ENCODE measurements at regions not wholly inside any gene's neighbourhood (a gene's known extent, or its start where the extent isn't known, plus 50 kb on each side); places are given as distances from the start of the nearest gene placed in this dataset.

GRCh38 chr6:134437376-134437775 lies 119.5 kb upstream of the SGK1 start:
- H3K36me3 ChIP-seq (ENCODE audit: control insufficient read depth, insufficient read depth, low read length) = no peaks in the 10 kb centered on the region
- no peak for DNase-seq (ENCODE audit: low read depth, low spot score)
- H3K9me3 ChIP-seq (ENCODE audit: control insufficient read depth, insufficient read depth, low read length) = no peaks in the 10 kb centered on the region
- H3K4me3 ChIP-seq (ENCODE audit: low read length) = no peak overlapping the region
- H3K4me1 ChIP-seq (ENCODE audit: control insufficient read depth, insufficient read depth, low read length) = no peaks in the 10 kb centered on the region
- no peaks in the 10 kb centered on the region for H3K27me3 ChIP-seq (ENCODE audit: control insufficient read depth, insufficient read depth, low read length)
- WGBS (ENCODE audit: insufficient coverage, insufficient read length) = no CpG with 5 or more reads among the region's 4 CpGs
- no peak overlapping the region for H3K27ac ChIP-seq (ENCODE audit: low read length)

- DNase-seq (ENCODE audit: low read depth, low spot score) = no peak
- Histone ChIP-seq H3K4me1 (ENCODE audit: control insufficient read depth, insufficient read depth, low read length) (no peaks in the 10 kb centered on the region), H3K36me3 (ENCODE audit: control insufficient read depth, insufficient read depth, low read length) (no peaks in the 10 kb centered on the region), H3K27me3 (ENCODE audit: control insufficient read depth, insufficient read depth, low read length) (no peaks in the 10 kb centered on the region), H3K4me3 (ENCODE audit: low read length) (no peak overlapping the region), H3K9me3 (ENCODE audit: control insufficient read depth, insufficient read depth, low read length) (no peaks in the 10 kb centered on the region), H3K27ac (ENCODE audit: low read length) (no peak overlapping the region)
- no CpG with 5 or more reads among the region's 1 CpG for WGBS (ENCODE audit: insufficient coverage, insufficient read length)
These were observed 119.0 kb upstream of the SGK1 start for GRCh38 chr6:134436950-134437349.

GRCh38 chr6:134436281-134436815 lies 118.4 kb upstream of the SGK1 start:
- no CpG with 5 or more reads among the region's 9 CpGs for WGBS (ENCODE audit: insufficient coverage, insufficient read length)
- Histone ChIP-seq H3K9me3 (ENCODE audit: control insufficient read depth, insufficient read depth, low read length) (no peaks in the 10 kb centered on the region), H3K27me3 (ENCODE audit: control insufficient read depth, insufficient read depth, low read length) (no peaks in the 10 kb centered on the region), H3K4me3 (ENCODE audit: low read length) (no peak overlapping the region), H3K36me3 (ENCODE audit: control insufficient read depth, insufficient read depth, low read length) (no peaks in the 10 kb centered on the region), H3K4me1 (ENCODE audit: control insufficient read depth, insufficient read depth, low read length) (no peaks in the 10 kb centered on the region), H3K27ac (ENCODE audit: low read length) (no peak overlapping the region)
- no peak for DNase-seq (ENCODE audit: low read depth, low spot score)

GRCh38 chr6:134435814-134436280 lies 117.9 kb upstream of the SGK1 start:
- no peaks in the 10 kb centered on the region for H3K27me3 ChIP-seq (ENCODE audit: control insufficient read depth, insufficient read depth, low read length)
- H3K36me3 ChIP-seq (ENCODE audit: control insufficient read depth, insufficient read depth, low read length) = no peaks in the 10 kb centered on the region
- no CpG with 5 or more reads among the region's 3 CpGs for WGBS (ENCODE audit: insufficient coverage, insufficient read length)
- no peaks in the 10 kb centered on the region for H3K9me3 ChIP-seq (ENCODE audit: control insufficient read depth, insufficient read depth, low read length)
- no peak overlapping the region for H3K4me3 ChIP-seq (ENCODE audit: low read length)
- DNase-seq (ENCODE audit: low read depth, low spot score) = no peak
- H3K4me1 ChIP-seq (ENCODE audit: control insufficient read depth, insufficient read depth, low read length) = no peaks in the 10 kb centered on the region
- H3K27ac ChIP-seq (ENCODE audit: low read length) = no peak overlapping the region

- Histone ChIP-seq H3K9me3 (ENCODE audit: control insufficient read depth, insufficient read depth, low read length) (no peaks in the 10 kb centered on the region), H3K27me3 (ENCODE audit: control insufficient read depth, insufficient read depth, low read length) (no peaks in the 10 kb centered on the region), H3K27ac (ENCODE audit: low read length) (no peak overlapping the region), H3K4me1 (ENCODE audit: control insufficient read depth, insufficient read depth, low read length) (peaks cover 4% of the 10 kb centered on the region; the same call in 1 of the 2 replicates), H3K4me3 (ENCODE audit: low read length) (no peak overlapping the region), H3K36me3 (ENCODE audit: control insufficient read depth, insufficient read depth, low read length) (no peaks in the 10 kb centered on the region)
- WGBS (ENCODE audit: insufficient coverage, insufficient read length) = no CpG with 5 or more reads among the region's 9 CpGs
- no peak for DNase-seq (ENCODE audit: low read depth, low spot score)
These were observed 116.4 kb upstream of the SGK1 start for GRCh38 chr6:134434019-134434942.

GRCh38 chr6:134432036-134432435 lies 114.1 kb upstream of the SGK1 start:
- H3K27ac ChIP-seq (ENCODE audit: low read length) = no peak overlapping the region
- H3K27me3 ChIP-seq (ENCODE audit: control insufficient read depth, insufficient read depth, low read length) = no peaks in the 10 kb centered on the region
- H3K4me3 ChIP-seq (ENCODE audit: low read length) = no peak overlapping the region
- H3K4me1 ChIP-seq (ENCODE audit: control insufficient read depth, insufficient read depth, low read length) = peaks cover 4% of the 10 kb centered on the region; the same call in 1 of the 2 replicates
- WGBS (ENCODE audit: insufficient coverage, insufficient read length) = no CpG with 5 or more reads among the region's 2 CpGs
- no peaks in the 10 kb centered on the region for H3K36me3 ChIP-seq (ENCODE audit: control insufficient read depth, insufficient read depth, low read length)
- DNase-seq (ENCODE audit: low read depth, low spot score) = no peak
- H3K9me3 ChIP-seq (ENCODE audit: control insufficient read depth, insufficient read depth, low read length) = no peaks in the 10 kb centered on the region

- Histone ChIP-seq H3K4me1 (ENCODE audit: control insufficient read depth, insufficient read depth, low read length) (peaks cover 4% of the 10 kb centered on the region; the same call in 1 of the 2 replicates), H3K36me3 (ENCODE audit: control insufficient read depth, insufficient read depth, low read length) (no peaks in the 10 kb centered on the region), H3K27me3 (ENCODE audit: control insufficient read depth, insufficient read depth, low read length) (no peaks in the 10 kb centered on the region), H3K27ac (ENCODE audit: low read length) (no peak overlapping the region), H3K4me3 (ENCODE audit: low read length) (no peak overlapping the region), H3K9me3 (ENCODE audit: control insufficient read depth, insufficient read depth, low read length) (no peaks in the 10 kb centered on the region)
- no peak for DNase-seq (ENCODE audit: low read depth, low spot score)
- WGBS (ENCODE audit: insufficient coverage, insufficient read length) = no CpG with 5 or more reads among the region's 3 CpGs
These were observed 113.5 kb upstream of the SGK1 start for GRCh38 chr6:134431421-134431859.

- H3K4me1 ChIP-seq (ENCODE audit: control insufficient read depth, insufficient read depth, low read length) = peaks cover 4% of the 10 kb centered on the region; the same call in 1 of the 2 replicates
- no peak for DNase-seq (ENCODE audit: low read depth, low spot score)
- no peak overlapping the region for H3K27ac ChIP-seq (ENCODE audit: low read length)
- H3K9me3 ChIP-seq (ENCODE audit: control insufficient read depth, insufficient read depth, low read length) = no peaks in the 10 kb centered on the region
- no peaks in the 10 kb centered on the region for H3K36me3 ChIP-seq (ENCODE audit: control insufficient read depth, insufficient read depth, low read length)
- WGBS (ENCODE audit: insufficient coverage, insufficient read length) = no CpG with 5 or more reads among the region's 4 CpGs
- no peak overlapping the region for H3K4me3 ChIP-seq (ENCODE audit: low read length)
- H3K27me3 ChIP-seq (ENCODE audit: control insufficient read depth, insufficient read depth, low read length) = no peaks in the 10 kb centered on the region
These were observed 112.0 kb upstream of the SGK1 start for GRCh38 chr6:134429861-134430380.

GRCh38 chr6:134427721-134428120 lies 109.8 kb upstream of the SGK1 start:
- Histone ChIP-seq H3K4me1 (ENCODE audit: control insufficient read depth, insufficient read depth, low read length) (peaks cover 4% of the 10 kb centered on the region; the same call in 1 of the 2 replicates), H3K9me3 (ENCODE audit: control insufficient read depth, insufficient read depth, low read length) (no peaks in the 10 kb centered on the region), H3K4me3 (ENCODE audit: low read length) (no peak overlapping the region), H3K27me3 (ENCODE audit: control insufficient read depth, insufficient read depth, low read length) (no peaks in the 10 kb centered on the region), H3K36me3 (ENCODE audit: control insufficient read depth, insufficient read depth, low read length) (no peaks in the 10 kb centered on the region), H3K27ac (ENCODE audit: low read length) (no peak overlapping the region)
- no CpG with 5 or more reads among the region's 1 CpG for WGBS (ENCODE audit: insufficient coverage, insufficient read length)
- no peak for DNase-seq (ENCODE audit: low read depth, low spot score)

- WGBS (ENCODE audit: insufficient coverage, insufficient read length) = 100% methylated on average over 1 of the region's 4 CpGs
- no peak for DNase-seq (ENCODE audit: low read depth, low spot score)
- no peaks in the 10 kb centered on the region for H3K27me3 ChIP-seq (ENCODE audit: control insufficient read depth, insufficient read depth, low read length)
These were observed 108.7 kb upstream of the SGK1 start for GRCh38 chr6:134426623-134427022.

More at GRCh38 chr6:134426623-134427022, 108.7 kb upstream of the SGK1 start:
- Histone ChIP-seq H3K27ac (ENCODE audit: low read length) (no peak overlapping the region), H3K36me3 (ENCODE audit: control insufficient read depth, insufficient read depth, low read length) (no peaks in the 10 kb centered on the region), H3K4me3 (ENCODE audit: low read length) (no peak overlapping the region), H3K9me3 (ENCODE audit: control insufficient read depth, insufficient read depth, low read length) (no peaks in the 10 kb centered on the region), H3K4me1 (ENCODE audit: control insufficient read depth, insufficient read depth, low read length) (peaks cover 4% of the 10 kb centered on the region; the same call in 1 of the 2 replicates)

Measured in iPS DF 6.9 (cell line).